Small intestine (tissue), 7 donors: ENCODE measurements at regions not wholly inside any gene's neighbourhood (a gene's known extent, or its start where the extent isn't known, plus 50 kb on each side); places are given as distances from the start of the nearest gene placed in this dataset.

ENCODE experiments used
- DNase-seq, 2 donors: peaks; one replicate each; pipeline versions ENCODE4 v3.0.0 to v3.0.0-alpha.2; 2013
- FAIRE-seq: peaks from 2 replicates; lab custom pipeline; 2012; peaks lifted over from hg19 to GRCh38; lab: Jason Lieb, UNC
- H3K27ac ChIP-seq, 3 donors: one replicate each; pipeline ENCODE4 v1.5.1; 2013; ENCODE audit warnings: low read length in 2 of 3, mild to moderate bottlenecking in 2 of 3, control low read depth in 1 of 3, inconsistent platforms in 1 of 3, low read depth in 1 of 3, moderate library complexity in 1 of 3
- H3K27me3 ChIP-seq, 3 donors: one replicate each; pipeline ENCODE4 v1.6.1; 2013; ENCODE audit warnings: low read length in 3 of 3, inconsistent platforms in 1 of 3; ENCODE audit not compliant: control insufficient read depth in 3 of 3, insufficient read depth in 3 of 3
- H3K36me3 ChIP-seq, 3 donors: one replicate each; pipeline ENCODE4 v1.6.1; 2013; ENCODE audit warnings: low read length in 3 of 3, inconsistent platforms in 1 of 3, low read depth in 1 of 3, mild to moderate bottlenecking in 1 of 3, moderate library complexity in 1 of 3; ENCODE audit not compliant: control insufficient read depth in 3 of 3, insufficient read depth in 2 of 3
- H3K4me1 ChIP-seq, 3 donors: one replicate each; pipeline ENCODE4 v1.6.1; 2013; ENCODE audit warnings: low read length in 2 of 3, inconsistent platforms in 1 of 3, low read depth in 1 of 3, mild to moderate bottlenecking in 1 of 3, moderate library complexity in 1 of 3; ENCODE audit not compliant: control insufficient read depth in 3 of 3, insufficient read depth in 2 of 3
- H3K4me3 ChIP-seq, 3 donors: one replicate each; pipeline ENCODE4 v1.5.1; 2013; ENCODE audit warnings: low read length in 3 of 3, control low read depth in 1 of 3, inconsistent platforms in 1 of 3, low read depth in 1 of 3, mild to moderate bottlenecking in 1 of 3, moderate library complexity in 1 of 3
- H3K9me3 ChIP-seq, 2 donors: one replicate each; pipeline ENCODE4 v1.6.1; 2013; ENCODE audit warnings: low read depth in 1 of 2, low read length in 1 of 2; ENCODE audit not compliant: control insufficient read depth in 2 of 2, insufficient read depth in 1 of 2
- WGBS, 3 donors: extraction: QIAGEN DNeasy Blood & Tissue Kit; methylation state at CpG; one replicate each; pipeline ENCODE4 v1.1.7; 2013; 5-methylcytosine and 5-hydroxymethylcytosine counted together
- donor health status: healthy with polysubstance abuse.
- donor health status: control.
- donor health status: control.
- donor health status: Bipolar disorder and iron deficiency.
- donor health status: healthy.

- DNase-seq (no peak), FAIRE-seq (no peak)
- no peak overlapping the region for H3K27ac ChIP-seq
- WGBS, 3 donors = 79 to 84% (median 80%) methylated on average over 3 of the region's 3 CpGs
- H3K36me3 ChIP-seq = no peaks in the 10 kb centered on the region
- no peak overlapping the region for H3K4me3 ChIP-seq
- peaks cover 0 to 11% (median 0%) of the 10 kb centered on the region in 3 donors for H3K4me1 ChIP-seq
- H3K27me3 ChIP-seq = no peaks in the 10 kb centered on the region
- H3K9me3 ChIP-seq = no peaks in the 10 kb centered on the region
These were observed 330.0 kb downstream of the BARHL2 start for GRCh38 chr1:90386899-90387720.

GRCh38 chr1:90384193-90384592 is 332.9 kb downstream of the BARHL2 start:
- Histone ChIP-seq H3K4me1 (peaks cover 0 to 11% (median 0%) of the 10 kb centered on the region in 3 donors), H3K9me3 (no peaks in the 10 kb centered on the region), H3K36me3 (no peaks in the 10 kb centered on the region), H3K4me3 (no peak overlapping the region), H3K27ac (peak overlapping the region in 1 of 3 donors; percentile 38), H3K27me3 (no peaks in the 10 kb centered on the region)
- no peak for FAIRE-seq
- DNase-seq = peak in 1 of 2 donors; percentile 82
- WGBS, 3 donors = 57 to 67% (median 62%) methylated on average over 6 of the region's 6 CpGs

GRCh38 chr1:90382161-90382560 is 334.9 kb downstream of the BARHL2 start:
- Histone ChIP-seq H3K36me3 (no peaks in the 10 kb centered on the region), H3K4me3 (no peak overlapping the region), H3K27me3 (no peaks in the 10 kb centered on the region), H3K9me3 (peaks cover 0 to 5% of the 10 kb centered on the region in 2 donors), H3K4me1 (peaks cover 0 to 11% (median 0%) of the 10 kb centered on the region in 3 donors), H3K27ac (no peak overlapping the region)
- DNase-seq (no peak), FAIRE-seq (no peak)
- 84 to 86% (median 85%) methylated on average over 4 of the region's 4 CpGs for WGBS, 3 donors

GRCh38 chr1:90381598-90381997 is 335.5 kb downstream of the BARHL2 start:
- 70 to 83% (median 71%) methylated on average over 4 of the region's 4 CpGs for WGBS, 3 donors
- no peak for DNase-seq

GRCh38 chr1:90371448-90371813 is 345.7 kb downstream of the BARHL2 start:
- WGBS, 3 donors = 83 to 86% (median 84%) methylated on average over 1 of the region's 1 CpG
- H3K4me1 ChIP-seq = no peaks in the 10 kb centered on the region
- DNase-seq (no peak), FAIRE-seq (no peak)
- no peaks in the 10 kb centered on the region for H3K36me3 ChIP-seq
- no peak overlapping the region for H3K27ac ChIP-seq
- no peaks in the 10 kb centered on the region for H3K27me3 ChIP-seq
- H3K9me3 ChIP-seq = no peaks in the 10 kb centered on the region
- no peak overlapping the region for H3K4me3 ChIP-seq

More at GRCh38 chr1:90381598-90381997, 335.5 kb downstream of the BARHL2 start:
- Histone ChIP-seq H3K4me1 (peaks cover 0 to 11% (median 0%) of the 10 kb centered on the region in 3 donors), H3K4me3 (no peak overlapping the region), H3K27me3 (no peaks in the 10 kb centered on the region), H3K9me3 (peaks cover 0 to 5% of the 10 kb centered on the region in 2 donors), H3K27ac (no peak overlapping the region), H3K36me3 (no peaks in the 10 kb centered on the region)
- FAIRE-seq = no peak

- DNase-seq (no peak), FAIRE-seq (no peak)
- H3K4me1 ChIP-seq = no peaks in the 10 kb centered on the region
- no peak overlapping the region for H3K27ac ChIP-seq
- H3K27me3 ChIP-seq = no peaks in the 10 kb centered on the region
- H3K4me3 ChIP-seq = no peak overlapping the region
- WGBS, 3 donors = 80 to 87% (median 86%) methylated on average over 4 of the region's 4 CpGs
- no peaks in the 10 kb centered on the region for H3K36me3 ChIP-seq
- H3K9me3 ChIP-seq = no peaks in the 10 kb centered on the region
These were observed 346.2 kb downstream of the BARHL2 start for GRCh38 chr1:90370686-90371447.

GRCh38 chr1:90362163-90362562 is 354.9 kb downstream of the BARHL2 start:
- DNase-seq (no peak), FAIRE-seq (no peak)
- H3K9me3 ChIP-seq = peaks cover 0 to 2% of the 10 kb centered on the region in 2 donors
- H3K4me1 ChIP-seq = no peaks in the 10 kb centered on the region
- no peak overlapping the region for H3K27ac ChIP-seq
- peaks cover 0 to 3% (median 2%) of the 10 kb centered on the region in 3 donors for H3K27me3 ChIP-seq
- WGBS, 3 donors = 87 to 94% (median 94%) methylated on average over 2 of the region's 2 CpGs
- no peak overlapping the region for H3K4me3 ChIP-seq
- no peaks in the 10 kb centered on the region for H3K36me3 ChIP-seq

- H3K27me3 ChIP-seq = peaks cover 0 to 3% (median 2%) of the 10 kb centered on the region in 3 donors
- peaks cover 0 to 2% of the 10 kb centered on the region in 2 donors for H3K9me3 ChIP-seq
- H3K36me3 ChIP-seq = no peaks in the 10 kb centered on the region
- H3K4me1 ChIP-seq = no peaks in the 10 kb centered on the region
- FAIRE-seq (no peak), DNase-seq (no peak)
- no peak overlapping the region for H3K4me3 ChIP-seq
- no peak overlapping the region for H3K27ac ChIP-seq
- 73 to 91% (median 89%) methylated on average over 1 of the region's 1 CpG for WGBS, 3 donors
These were observed 356.1 kb downstream of the BARHL2 start for GRCh38 chr1:90361026-90361425.
